Fibroblast of lung (primary cell): ENCODE measurements at regions not wholly inside any gene's neighbourhood (a gene's known extent, or its start where the extent isn't known, plus 50 kb on each side); places are given as distances from the start of the nearest gene placed in this dataset.

Experiments used
- EZH2 ChIP-seq: IDR thresholded peaks from 2 replicates; pipeline ENCODE4 v1.5.1; 2012; ENCODE audit warnings: low read length, control low read depth, mild to moderate bottlenecking; ENCODE audit errors: missing control alignments
- TF ChIP-seq, protein P1 (sequence below), 2 donors: IDR thresholded peaks in 1 of 2; conservative IDR thresholded peaks in 1 of 2; 1 replicate in 1 of 2; 2 replicates in 1 of 2; pipeline ENCODE4 v1.5.1; 2011 to 2012; ENCODE audit warnings: low read length in 2 of 2, control low read depth in 1 of 2, inconsistent platforms in 1 of 2, low read depth in 1 of 2, mild to moderate bottlenecking in 1 of 2

GRCh38 chr7:136530831-136531230 is 337.6 kb upstream of the CHRM2 start:
- TF ChIP-seq, protein P1, sequence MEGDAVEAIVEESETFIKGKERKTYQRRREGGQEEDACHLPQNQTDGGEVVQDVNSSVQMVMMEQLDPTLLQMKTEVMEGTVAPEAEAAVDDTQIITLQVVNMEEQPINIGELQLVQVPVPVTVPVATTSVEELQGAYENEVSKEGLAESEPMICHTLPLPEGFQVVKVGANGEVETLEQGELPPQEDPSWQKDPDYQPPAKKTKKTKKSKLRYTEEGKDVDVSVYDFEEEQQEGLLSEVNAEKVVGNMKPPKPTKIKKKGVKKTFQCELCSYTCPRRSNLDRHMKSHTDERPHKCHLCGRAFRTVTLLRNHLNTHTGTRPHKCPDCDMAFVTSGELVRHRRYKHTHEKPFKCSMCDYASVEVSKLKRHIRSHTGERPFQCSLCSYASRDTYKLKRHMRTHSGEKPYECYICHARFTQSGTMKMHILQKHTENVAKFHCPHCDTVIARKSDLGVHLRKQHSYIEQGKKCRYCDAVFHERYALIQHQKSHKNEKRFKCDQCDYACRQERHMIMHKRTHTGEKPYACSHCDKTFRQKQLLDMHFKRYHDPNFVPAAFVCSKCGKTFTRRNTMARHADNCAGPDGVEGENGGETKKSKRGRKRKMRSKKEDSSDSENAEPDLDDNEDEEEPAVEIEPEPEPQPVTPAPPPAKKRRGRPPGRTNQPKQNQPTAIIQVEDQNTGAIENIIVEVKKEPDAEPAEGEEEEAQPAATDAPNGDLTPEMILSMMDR (conservative IDR thresholded peaks at IDR 0.05 in 1 of 2, IDR thresholded peaks at IDR 0.05 in 1 of 2; ENCODE audit: low read depth in 1 of 2, low read length in 2 of 2): no peak
- no peak for TF ChIP-seq EZH2
